ENCODE measurements at regions not wholly inside any gene's neighbourhood (a gene's known extent, or its start where the extent isn't known, plus 50 kb on each side); places are given as distances from the start of the nearest gene placed in this dataset.

GRCh38 chr13:58376775-58377174 lies 745.2 kb downstream of the PCDH17 start:
- no peak overlapping the region for H2BK12ac ChIP-seq (ENCODE audit: insufficient read length, low read depth, low read length)
- no peak for TF ChIP-seq CTCF (conservative IDR thresholded peaks at IDR 0.05)
- H3K23ac ChIP-seq (ENCODE audit: insufficient read length, low read depth, low read length) = no peak overlapping the region
- no peak overlapping the region for H2BK15ac ChIP-seq (ENCODE audit: low read depth, low read length)
- H3K18ac ChIP-seq (ENCODE audit: insufficient read length, low read depth, low read length) = no peak overlapping the region
- no peak overlapping the region for H4K5ac ChIP-seq (ENCODE audit: insufficient read length, low read depth, low read length)
- no peak overlapping the region for H4K8ac ChIP-seq (replicated peaks; ENCODE audit: insufficient read length, low read depth, low read length)
- WGBS (ENCODE audit: extremely low coverage, insufficient read length, low lambda C conversion rate) = no CpG with 5 or more reads among the region's 5 CpGs
- Mint-ChIP-seq H3K4me1 (no peaks in the 10 kb centered on the region), H3K9me3 (no peaks in the 10 kb centered on the region), H3K4me3 (no peak overlapping the region), H3K27ac (no peak overlapping the region), H3K36me3 (ENCODE audit: insufficient read depth in 1 of 3, low read depth in 3 of 3) (no peaks in the 10 kb centered on the region), H3K27me3 (ENCODE audit: low read depth) (no peaks in the 10 kb centered on the region)
- no peaks in the 10 kb centered on the region for H3K79me1 ChIP-seq (ENCODE audit: insufficient read depth, low read depth, low read length, poor library complexity, severe bottlenecking)
- no peak overlapping the region for H2BK20ac ChIP-seq (ENCODE audit: low read depth, low read length, poor library complexity, severe bottlenecking)
- no peak overlapping the region for H3K9ac ChIP-seq (ENCODE audit: extremely low read depth, insufficient read length, low read length)
- H3T11ph ChIP-seq (ENCODE audit: low read length) = no peak overlapping the region
- no peak overlapping the region for H3K27ac ChIP-seq (ENCODE audit: insufficient read length, low read depth, low read length)
- H3K4me1 ChIP-seq (ENCODE audit: insufficient read depth, low read length) = no peaks in the 10 kb centered on the region
- no peak overlapping the region for H3K14ac ChIP-seq (ENCODE audit: insufficient read depth, low read length)
- H2BK120ac ChIP-seq (ENCODE audit: low read depth, low read length, poor library complexity, severe bottlenecking) = no peak overlapping the region
- H3K27me3 ChIP-seq (ENCODE audit: insufficient read depth, low read length) = no peaks in the 10 kb centered on the region
- H3K4ac ChIP-seq (ENCODE audit: low read depth, low read length) = no peak overlapping the region
- H3K23me2 ChIP-seq (ENCODE audit: insufficient read length, low read depth, low read length, poor library complexity, severe bottlenecking) = no peaks in the 10 kb centered on the region
- H3K9me3 ChIP-seq (ENCODE audit: control insufficient read depth, low read depth, low read length) = no peaks in the 10 kb centered on the region
- H2AFZ ChIP-seq (ENCODE audit: low read length) = no peak overlapping the region
- no peak overlapping the region for H2BK5ac ChIP-seq (ENCODE audit: insufficient read length, low read length)
- no peaks in the 10 kb centered on the region for H4K20me1 ChIP-seq (ENCODE audit: control insufficient read depth, insufficient read depth, insufficient read length)
- no peak overlapping the region for H2AK5ac ChIP-seq (ENCODE audit: insufficient read length, low read length)
- no peak overlapping the region for H3K56ac ChIP-seq (ENCODE audit: insufficient read length, low read depth, low read length)
- no peak overlapping the region for H4K91ac ChIP-seq (ENCODE audit: insufficient read length, low read depth, low read length)
- H3K79me2 ChIP-seq (ENCODE audit: insufficient read depth, low read length) = no peaks in the 10 kb centered on the region
- H3K4me2 ChIP-seq (ENCODE audit: insufficient read depth, insufficient read length, low read length) = no peak overlapping the region
- DNase-seq = no peak
